ENCODE measurements at regions not wholly inside any gene's neighbourhood (a gene's known extent, or its start where the extent isn't known, plus 50 kb on each side); places are given as distances from the start of the nearest gene placed in this dataset.

DNA sequence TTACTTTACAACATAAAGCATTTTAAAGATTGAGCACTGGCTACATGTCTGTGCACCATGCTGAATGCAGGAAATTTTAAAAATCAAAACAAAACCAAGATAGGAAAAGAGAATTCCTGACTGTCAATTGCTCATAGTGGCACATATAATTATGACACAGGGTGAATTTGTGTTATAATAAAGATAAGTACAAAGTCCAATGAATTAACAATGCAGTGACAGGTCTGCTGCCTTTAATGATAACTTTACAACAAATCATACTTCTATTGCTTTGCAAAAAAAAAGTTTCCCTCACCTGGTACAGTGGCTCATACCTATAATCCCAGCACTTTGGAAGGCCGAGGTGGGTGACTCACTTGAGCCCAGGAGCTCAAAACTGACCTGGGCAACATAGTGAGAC is 93.8 kb upstream of the OSBPL8 start:
- no peak overlapping the region for H2AFZ ChIP-seq (ENCODE audit: low read length)
- H3K9me3 ChIP-seq (ENCODE audit: low read length) = no peaks in the 10 kb centered on the region
- no peaks in the 10 kb centered on the region for H3K36me3 ChIP-seq (ENCODE audit: low read depth, low read length)
- TF ChIP-seq EZH2phosphoT487 (IDR thresholded peaks at IDR 0.05; ENCODE audit: borderline replicate concordance, low read length) = no peak
- TF ChIP-seq EZH2 (IDR thresholded peaks at IDR 0.05; ENCODE audit: low read length, unreplicated experiment) = no peak
- TF ChIP-seq CTCF (conservative IDR thresholded peaks at IDR 0.05; ENCODE audit: low read depth, low read length) = no peak
- H3K9me2 ChIP-seq (replicated peaks; ENCODE audit: low read length) = no peaks in the 10 kb centered on the region
- H3K9ac ChIP-seq (ENCODE audit: low read length) = no peak overlapping the region
- ATAC-seq = no peak
- H3K79me2 ChIP-seq (ENCODE audit: low read length) = no peaks in the 10 kb centered on the region
- ChIA-PET CTCF (no interaction called here), POLR2A (ENCODE audit: unreplicated experiment) (no interaction called here)
- H3K27ac ChIP-seq (ENCODE audit: low read length) = no peak overlapping the region
- DNase-seq = no peak
- intact Hi-C loops (cut with micrococcal nuclease) = no loop called here
- H3F3A ChIP-seq (ENCODE audit: low read length, unreplicated experiment) = no peaks in the 10 kb centered on the region
- no peak overlapping the region for H3K4me3 ChIP-seq (ENCODE audit: low read length)
- no peak overlapping the region for H3K4me2 ChIP-seq (ENCODE audit: low read length)
- BruUV-seq (replicated peaks) = no TSS peak
- no peaks in the 10 kb centered on the region for H4K20me1 ChIP-seq (ENCODE audit: low read length)
- no peaks in the 10 kb centered on the region for H3K27me3 ChIP-seq (ENCODE audit: low read length)
- peaks cover 7% of the 10 kb centered on the region for H3K4me1 ChIP-seq (ENCODE audit: insufficient read depth, low read length)

GRCh38 chr12:76664731-76665130 is 99.2 kb upstream of the ZDHHC17 start:
- no peak overlapping the region for H2AFZ ChIP-seq (ENCODE audit: low read length)
- H3K27me3 ChIP-seq (ENCODE audit: low read length) = no peaks in the 10 kb centered on the region
- no peak for ATAC-seq
- TF ChIP-seq EZH2 (IDR thresholded peaks at IDR 0.05; ENCODE audit: low read length, unreplicated experiment) (no peak), CTCF (conservative IDR thresholded peaks at IDR 0.05; ENCODE audit: low read depth, low read length) (no peak), EZH2phosphoT487 (IDR thresholded peaks at IDR 0.05; ENCODE audit: borderline replicate concordance, low read length) (no peak)
- H3K36me3 ChIP-seq (ENCODE audit: low read depth, low read length) = no peaks in the 10 kb centered on the region
- H3K9me3 ChIP-seq (ENCODE audit: low read length) = no peaks in the 10 kb centered on the region
- H3K4me2 ChIP-seq (ENCODE audit: low read length) = no peak overlapping the region
- H3K9ac ChIP-seq (ENCODE audit: low read length) = no peak overlapping the region
- POLR2A ChIA-PET (ENCODE audit: unreplicated experiment) = no interaction called here
- H3K4me1 ChIP-seq (ENCODE audit: insufficient read depth, low read length) = 0 out of 2 replicates have a peak, but pooled peaks cover 7% of the 10 kb centered on the region
- CTCF ChIA-PET = no interaction called here
- H3K79me2 ChIP-seq (ENCODE audit: low read length) = no peaks in the 10 kb centered on the region
- H3K9me2 ChIP-seq (replicated peaks; ENCODE audit: low read length) = no peaks in the 10 kb centered on the region
- BruUV-seq (replicated peaks) = no TSS peak
- H3K27ac ChIP-seq (ENCODE audit: low read length) = no peak overlapping the region
- H4K20me1 ChIP-seq (ENCODE audit: low read length) = no peaks in the 10 kb centered on the region
- H3K4me3 ChIP-seq (ENCODE audit: low read length) = no peak overlapping the region
- no peak for DNase-seq
- intact Hi-C loops (cut with micrococcal nuclease) = no loop called here
- no peaks in the 10 kb centered on the region for H3F3A ChIP-seq (ENCODE audit: low read length, unreplicated experiment)

DNA sequence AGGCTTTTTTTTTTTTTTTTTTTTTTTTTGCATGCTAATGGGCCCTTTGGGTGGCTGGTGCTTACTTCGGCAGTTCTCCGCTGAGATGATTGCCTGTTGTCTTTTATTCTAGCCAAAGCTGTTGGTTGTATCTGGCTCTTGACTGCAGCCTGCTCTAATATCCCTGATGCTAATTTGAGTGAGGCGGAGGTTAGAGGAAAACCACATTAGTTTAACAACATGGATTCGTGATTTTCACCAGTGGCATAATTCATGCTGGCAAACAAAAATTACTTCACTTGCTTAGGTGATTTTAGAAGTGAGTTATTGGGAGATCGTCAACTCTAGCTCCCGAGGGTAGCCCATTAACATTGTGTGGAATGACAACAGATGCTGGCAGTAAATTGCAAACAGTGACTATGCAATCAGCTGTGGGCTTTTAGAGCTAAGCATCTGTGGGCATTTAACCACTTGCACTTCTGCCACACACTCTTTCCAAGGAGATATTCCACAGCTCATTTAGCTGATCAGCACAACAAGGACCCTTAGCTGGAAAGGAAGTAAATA is 97.6 kb upstream of the ZDHHC17 start:
- no peaks in the 10 kb centered on the region for H4K20me1 ChIP-seq (ENCODE audit: low read length)
- peaks cover 11% of the 10 kb centered on the region for H3K4me1 ChIP-seq (ENCODE audit: insufficient read depth, low read length)
- BruUV-seq (replicated peaks) = no TSS peak
- ATAC-seq = no peak
- no peak overlapping the region for H3K27ac ChIP-seq (ENCODE audit: low read length)
- no peak for TF ChIP-seq CTCF (conservative IDR thresholded peaks at IDR 0.05; ENCODE audit: low read depth, low read length)
- no peak for TF ChIP-seq EZH2 (IDR thresholded peaks at IDR 0.05; ENCODE audit: low read length, unreplicated experiment)
- TF ChIP-seq EZH2phosphoT487 (IDR thresholded peaks at IDR 0.05; ENCODE audit: borderline replicate concordance, low read length) = no peak
- no peaks in the 10 kb centered on the region for H3F3A ChIP-seq (ENCODE audit: low read length, unreplicated experiment)
- CTCF ChIA-PET = no interaction called here
- H3K9me3 ChIP-seq (ENCODE audit: low read length) = no peaks in the 10 kb centered on the region
- no peaks in the 10 kb centered on the region for H3K9me2 ChIP-seq (replicated peaks; ENCODE audit: low read length)
- no peak overlapping the region for H3K9ac ChIP-seq (ENCODE audit: low read length)
- no peak overlapping the region for H3K4me3 ChIP-seq (ENCODE audit: low read length)
- no peaks in the 10 kb centered on the region for H3K27me3 ChIP-seq (ENCODE audit: low read length)
- H3K4me2 ChIP-seq (ENCODE audit: low read length) = no peak overlapping the region
- intact Hi-C loops (cut with micrococcal nuclease) = no loop called here
- no peak overlapping the region for H2AFZ ChIP-seq (ENCODE audit: low read length)
- H3K36me3 ChIP-seq (ENCODE audit: low read depth, low read length) = no peaks in the 10 kb centered on the region
- POLR2A ChIA-PET (ENCODE audit: unreplicated experiment) = no interaction called here
- DNase-seq = no peak
- H3K79me2 ChIP-seq (ENCODE audit: low read length) = no peaks in the 10 kb centered on the region
